Cardiac septum (tissue), 1 donor: ENCODE measurements at regions not wholly inside any gene's neighbourhood (a gene's known extent, or its start where the extent isn't known, plus 50 kb on each side); places are given as distances from the start of the nearest gene placed in this dataset.

Experiments
- DNase-seq: peaks from one replicate; pipeline ENCODE4 v3.0.0-alpha.2; 2020; ENCODE audit warnings: low spot score
- intact Hi-C: fragments of 100-400 bp; cut with DNase I; formaldehyde crosslinking; loops from one replicate; pipeline ENCODE4 v1.14.0; 2022
- donor health status: DM: no; HTN: no; CAD: no.

GRCh38 chr22:47597041-47597440, 834.6 kb downstream of the TBC1D22A start:
- DNase-seq: peak; percentile 24
- intact Hi-C loops: no loop called here

GRCh38 chr22:47596176-47596690, 833.8 kb downstream of the TBC1D22A start:
- intact Hi-C loops: no loop called here
- peak; percentile 53 for DNase-seq

DNA sequence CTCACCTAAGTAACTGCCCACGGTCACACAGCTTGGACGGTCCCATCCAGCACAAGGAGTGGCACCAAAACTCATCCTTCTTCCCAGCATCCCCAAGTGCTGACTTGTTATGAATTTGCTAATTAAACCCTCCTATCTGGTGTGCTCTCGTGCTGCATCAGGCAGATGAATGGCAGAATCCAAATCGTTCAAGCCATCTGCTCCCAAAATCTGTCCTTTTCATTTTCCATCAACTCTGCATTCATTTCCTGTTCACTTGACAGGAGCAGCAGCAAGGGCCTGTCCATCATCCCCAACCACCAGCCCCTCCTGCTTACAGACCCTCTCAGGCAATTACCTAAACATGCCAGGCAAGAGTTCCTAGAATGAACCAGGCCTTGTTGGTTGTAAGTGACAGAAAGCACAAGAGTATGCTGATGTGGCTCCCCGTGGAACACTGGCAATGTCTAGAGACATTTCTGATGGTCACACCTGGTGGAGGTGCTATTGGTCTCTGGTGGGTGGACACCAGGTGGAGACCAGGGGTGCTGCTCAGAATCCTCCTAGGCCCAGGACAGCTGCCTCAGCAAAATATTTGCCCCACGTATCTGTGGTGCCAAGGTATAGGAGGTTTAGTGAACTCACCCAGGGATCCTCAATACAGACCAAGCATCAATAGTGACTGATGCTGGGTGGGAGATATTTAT, 832.5 kb downstream of the TBC1D22A start:
- DNase-seq: peak; percentile 35
- intact Hi-C loops: no loop called here

DNA sequence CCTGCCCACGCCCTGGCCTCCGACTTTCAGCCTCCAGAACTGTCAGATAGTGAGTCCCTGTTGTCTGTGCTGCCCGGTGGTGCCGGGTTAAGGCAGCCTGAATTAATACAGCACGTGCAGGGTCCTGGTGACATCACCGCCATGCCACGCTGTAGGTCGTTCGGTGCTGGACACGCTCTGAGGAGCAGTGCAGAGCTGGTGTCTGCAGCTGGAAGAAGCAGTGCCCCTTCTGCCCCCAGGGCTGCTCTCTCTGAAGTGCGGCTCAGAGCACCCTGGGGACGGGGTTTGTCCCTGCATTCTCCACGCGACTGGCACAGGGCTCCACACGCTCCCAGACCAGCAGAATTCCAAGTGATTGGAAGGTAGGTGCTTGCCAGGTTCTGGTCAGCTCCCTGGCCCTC, 831.5 kb downstream of the TBC1D22A start:
- DNase-seq: peak; percentile 26
- intact Hi-C loops: no loop called here

GRCh38 chr22:47593291-47593690, 830.8 kb downstream of the TBC1D22A start:
- peak; percentile 73 for DNase-seq
- intact Hi-C loops: no loop called here

DNA sequence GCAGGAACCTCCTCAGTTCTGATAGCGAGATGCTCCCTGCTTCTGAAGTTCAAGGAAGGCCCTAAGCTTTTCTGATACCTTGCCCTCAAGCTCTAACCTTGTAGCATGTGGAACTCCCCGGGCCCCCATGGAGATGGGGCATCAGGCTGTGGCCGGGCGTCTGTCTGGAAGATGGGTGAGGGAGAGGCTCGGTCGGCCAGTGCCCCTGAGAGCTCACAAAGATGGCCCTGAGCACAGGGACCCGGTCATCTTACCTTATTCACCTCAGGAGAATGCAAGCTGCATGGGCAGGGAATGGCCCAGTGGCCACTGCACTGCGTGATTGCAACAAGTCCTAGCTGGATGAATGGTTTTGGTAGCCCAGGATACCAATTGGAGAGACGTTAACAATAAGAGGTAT, 830.3 kb downstream of the TBC1D22A start:
- peak; percentile 41 for DNase-seq
- intact Hi-C loops: no loop called here

DNA sequence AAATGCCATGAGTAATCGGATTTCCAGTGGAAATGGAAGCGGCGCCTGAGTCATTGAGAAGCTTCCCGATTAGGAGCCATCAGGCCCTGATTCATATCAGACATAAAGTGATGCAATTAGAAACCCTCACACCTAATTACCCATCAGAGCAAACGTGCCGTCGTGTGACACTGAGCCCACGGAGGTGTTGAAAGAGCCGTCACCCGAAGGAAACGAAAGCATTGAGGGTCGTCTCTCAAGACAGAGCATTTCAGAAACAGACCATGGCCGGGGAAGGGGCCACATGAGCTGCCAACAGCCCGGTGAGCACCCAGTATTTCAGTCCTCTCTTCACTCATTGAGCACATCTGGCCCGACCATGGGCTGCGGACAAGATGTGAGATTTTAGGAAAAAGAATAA, 829.3 kb downstream of the TBC1D22A start:
- intact Hi-C loops: no loop called here
- DNase-seq: peak; percentile 29

GRCh38 chr22:47591016-47591415, 828.6 kb downstream of the TBC1D22A start:
- peak; percentile 39 for DNase-seq
- intact Hi-C loops: no loop called here

- DNase-seq: peak; percentile 20
- intact Hi-C loops: no loop called here
Observed at GRCh38 chr22:47589271-47590250, 827.1 kb downstream of the TBC1D22A start.

- DNase-seq: peak; percentile 36
- intact Hi-C loops: no loop called here
Observed at GRCh38 chr22:47588578-47588960, 826.1 kb downstream of the TBC1D22A start.

DNA sequence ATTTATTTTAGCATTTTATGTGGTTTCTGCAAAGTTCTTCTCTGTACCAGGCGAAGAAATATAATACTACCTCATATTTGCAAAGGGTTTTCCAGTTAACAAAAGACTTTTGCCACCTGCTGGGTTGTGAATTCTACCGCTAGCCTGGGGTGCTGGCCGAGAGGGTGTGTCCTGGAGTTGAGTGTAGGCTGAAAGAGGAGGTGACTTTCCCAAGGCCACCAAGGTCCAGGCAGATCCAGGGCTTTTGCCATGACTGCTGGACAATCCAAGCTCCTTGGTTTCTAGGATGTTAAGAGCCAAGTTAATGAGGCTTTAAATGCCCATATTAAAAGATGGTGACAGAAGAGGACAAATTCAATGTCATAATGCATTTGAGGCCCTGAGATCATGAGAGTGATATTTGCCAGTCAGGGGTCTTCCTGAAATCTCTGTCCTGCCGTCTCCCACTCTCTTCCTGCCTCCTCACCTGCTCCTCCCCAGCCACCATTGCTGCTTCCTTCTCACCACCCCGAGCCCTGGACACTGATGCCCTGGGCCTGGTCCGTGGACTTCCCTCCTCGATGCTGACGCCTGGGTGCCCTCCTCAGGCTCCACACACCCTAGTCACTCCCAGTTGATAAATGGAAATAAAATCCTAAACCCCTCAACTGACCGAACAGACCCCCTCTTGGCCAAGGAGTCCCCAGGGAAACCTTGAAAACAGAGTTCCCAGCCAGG, 825.6 kb downstream of the TBC1D22A start:
- DNase-seq: peak; percentile 29
- intact Hi-C loops: no loop called here

DNA sequence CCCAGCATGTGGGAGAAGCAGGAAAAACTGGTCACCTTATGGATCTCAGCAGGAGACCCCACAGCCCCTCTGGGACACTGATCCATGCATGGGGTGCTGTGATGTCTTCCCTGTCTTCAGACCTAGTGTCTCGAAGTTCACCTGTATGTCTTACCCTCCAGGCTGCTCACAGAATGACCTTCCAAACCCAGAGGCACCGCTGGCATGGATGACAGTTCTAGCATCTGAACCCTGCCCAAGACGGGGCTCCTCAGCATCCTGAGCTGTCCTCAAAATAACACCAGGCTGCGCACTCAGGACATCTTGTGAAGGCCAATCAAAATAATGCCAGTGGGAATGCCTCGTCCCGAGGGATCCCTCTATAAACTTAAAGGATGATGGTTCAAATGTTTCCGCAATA, 824.9 kb downstream of the TBC1D22A start:
- intact Hi-C loops: no loop called here
- peak; percentile 26 for DNase-seq

GRCh38 chr22:47586946-47587345, 824.5 kb downstream of the TBC1D22A start:
- peak; percentile 51 for DNase-seq
- intact Hi-C loops: no loop called here

GRCh38 chr22:47586038-47586437, 823.6 kb downstream of the TBC1D22A start:
- intact Hi-C loops: no loop called here

GRCh38 chr22:47583959-47584562, 821.6 kb downstream of the TBC1D22A start:
- intact Hi-C loops: no loop called here
- DNase-seq: peak; percentile 17

More at GRCh38 chr22:47586038-47586437, 823.6 kb downstream of the TBC1D22A start:
- no peak for DNase-seq

DNA sequence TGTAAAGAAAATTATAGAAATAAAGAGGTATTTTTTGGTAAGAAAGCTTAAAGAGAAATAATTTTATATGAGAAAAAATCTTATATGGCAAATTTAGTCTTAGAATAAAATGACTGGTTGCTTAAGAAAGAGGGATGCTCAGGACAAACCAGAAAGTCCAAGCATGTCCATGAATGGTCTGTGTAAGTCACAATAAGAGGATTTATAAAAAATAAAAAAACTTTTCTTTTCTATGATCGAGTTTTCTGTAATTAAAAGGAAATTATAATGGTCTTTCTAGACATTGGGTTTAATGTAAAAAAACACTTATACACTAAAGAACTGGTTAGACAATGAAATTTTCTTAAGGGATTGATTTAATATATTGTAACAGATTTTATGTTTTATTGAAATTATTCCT, 819.6 kb downstream of the TBC1D22A start:
- intact Hi-C loops: no loop called here
- no peak for DNase-seq

GRCh38 chr22:47580121-47580520, 817.7 kb downstream of the TBC1D22A start:
- intact Hi-C loops: no loop called here
- no peak for DNase-seq

DNA sequence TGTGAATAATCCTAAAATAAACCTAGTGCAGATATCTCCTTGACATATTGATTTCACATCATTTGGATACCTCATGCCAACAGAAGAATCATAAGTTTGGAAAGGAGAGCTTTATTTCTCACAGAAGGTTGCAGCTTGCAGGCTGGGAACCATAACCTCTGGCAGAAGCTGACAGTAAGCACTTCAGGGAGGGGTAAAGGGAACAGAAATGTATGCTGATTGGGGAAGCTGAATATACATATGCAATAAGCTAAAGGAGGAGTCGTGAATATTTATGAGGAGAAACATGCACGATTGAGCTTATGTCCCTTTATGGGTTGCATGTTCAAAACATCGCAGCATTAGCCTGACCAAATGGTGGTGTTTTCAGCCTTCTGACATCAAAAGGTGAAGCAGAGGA, 814.5 kb downstream of the TBC1D22A start:
- no peak for DNase-seq
- intact Hi-C loops: no loop called here

GRCh38 chr22:47575291-47575690, 812.8 kb downstream of the TBC1D22A start:
- DNase-seq: no peak
- intact Hi-C loops: no loop called here

DNA sequence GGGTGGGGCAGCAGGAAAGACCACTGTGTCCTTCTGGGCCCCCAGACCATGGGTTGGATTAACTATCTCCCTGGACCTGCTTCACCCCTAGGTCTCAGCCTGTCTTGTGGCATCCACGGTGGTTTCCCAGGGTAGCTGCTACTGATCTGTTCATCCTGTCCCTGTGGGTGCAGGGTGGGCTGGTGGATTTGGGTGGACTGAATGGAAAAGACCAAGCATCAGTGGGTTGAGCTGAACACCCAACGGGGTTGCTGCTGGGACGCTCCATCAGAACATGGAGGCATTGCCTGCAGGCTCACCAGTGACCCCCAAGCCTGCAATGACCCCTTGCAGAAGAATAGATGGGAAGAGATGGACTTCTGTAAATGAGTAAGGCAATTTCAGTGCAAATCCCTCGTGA, 812.1 kb downstream of the TBC1D22A start:
- intact Hi-C loops: no loop called here
- DNase-seq: no peak
